ENCODE measurements at regions not wholly inside any gene's neighbourhood (a gene's known extent, or its start where the extent isn't known, plus 50 kb on each side); places are given as distances from the start of the nearest gene placed in this dataset.

DNA sequence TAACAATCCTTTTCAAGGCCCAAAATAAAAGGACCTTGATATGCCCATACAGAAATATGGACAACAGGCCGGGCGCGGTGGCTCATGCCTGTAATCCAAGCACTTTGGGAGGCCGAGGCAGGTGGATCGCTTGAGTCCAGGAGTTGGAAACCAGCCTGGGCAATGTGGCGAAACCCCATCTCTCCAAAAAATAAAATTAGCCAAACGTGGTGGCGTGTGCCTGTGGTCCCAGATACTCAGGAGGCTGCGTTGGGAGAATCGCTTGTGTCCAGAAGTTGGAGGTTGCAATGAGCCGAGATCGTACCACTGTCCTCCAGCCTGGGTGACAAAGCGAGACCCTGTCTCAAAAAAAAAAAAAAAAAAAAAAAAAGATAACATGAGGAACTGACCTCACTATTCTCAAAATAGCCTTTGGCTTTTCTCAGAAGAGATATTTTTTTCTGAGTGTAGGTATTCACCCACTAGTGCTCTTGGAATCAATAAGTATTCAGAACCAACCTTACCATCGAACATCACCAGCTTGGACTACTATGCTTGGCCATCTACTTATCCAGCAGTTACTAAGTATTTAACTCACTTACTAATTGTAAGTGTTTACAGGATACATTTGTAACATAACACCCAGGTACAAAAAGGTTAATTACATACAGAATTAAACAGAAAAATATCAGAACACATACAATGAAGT, 99.2 kb downstream of the OR2B2 start:
- dilution Hi-C loops (cut with HindIII; ENCODE audit: low sequenced_read_pairs, unreplicated experiment): no loop called here
- no peaks in the 10 kb centered on the region for H3K36me3 ChIP-seq (ENCODE audit: control insufficient read depth, insufficient read depth, low read length)
- intact Hi-C loops (cut with micrococcal nuclease): no loop called here
- no peak overlapping the region for H3K9ac ChIP-seq (ENCODE audit: low read depth, low read length)
- H3K18ac ChIP-seq (ENCODE audit: low read depth, low read length): no peak overlapping the region
- H2BK120ac ChIP-seq (ENCODE audit: low read depth, low read length): no peak overlapping the region
- POLR2A ChIA-PET (ENCODE audit: unreplicated experiment): no interaction called here
- H3K4me1 ChIP-seq (ENCODE audit: control insufficient read depth, insufficient read depth, low read length): peaks cover 2% of the 10 kb centered on the region; the same call in 1 of the 2 replicates
- H3K56ac ChIP-seq (ENCODE audit: extremely low read depth, insufficient read depth, low read length): no peak overlapping the region
- in situ Hi-C loops (cut with MboI; ENCODE audit: low sequenced_read_pairs): loop anchor here (10.0 to 25.0 kb wide), 2 partner anchors 1501 to 1778 kb away; a partner anchor contains a TSS
- BruUV-seq (replicated peaks): no TSS peak
- DNase-seq: no peak
- no peaks in the 10 kb centered on the region for H3K9me3 ChIP-seq (ENCODE audit: control insufficient read depth, insufficient read depth, low read length)
- no peak overlapping the region for H2BK5ac ChIP-seq (ENCODE audit: low read depth, low read length, poor library complexity, severe bottlenecking)
- H4K91ac ChIP-seq (ENCODE audit: insufficient read depth, low read depth, low read length): no peak overlapping the region
- no peaks in the 10 kb centered on the region for H3K79me1 ChIP-seq (ENCODE audit: low read depth in 1 of 2, low read length in 2 of 2)
- no peaks in the 10 kb centered on the region for H3K27me3 ChIP-seq (ENCODE audit: control insufficient read depth, insufficient read depth, low read length)
- TF ChIP-seq CHD1 (IDR thresholded peaks at IDR 0.05; ENCODE audit: low read depth, low read length): no peak
- no peak for TF ChIP-seq CEBPB (IDR thresholded peaks at IDR 0.05; ENCODE audit: low read depth, low read length)
- TF ChIP-seq USF2 (IDR thresholded peaks at IDR 0.05; ENCODE audit: low read depth, low read length): no peak
- TF ChIP-seq MAFK (IDR thresholded peaks at IDR 0.05; ENCODE audit: low read depth, low read length): no peak
- no peak for TF ChIP-seq RFX5 (IDR thresholded peaks at IDR 0.05; ENCODE audit: low read depth, low read length)
- TF ChIP-seq RCOR1 (IDR thresholded peaks at IDR 0.05; ENCODE audit: insufficient replicate concordance, low read length): no peak
- TF ChIP-seq POLR2A (IDR thresholded peaks at IDR 0.05; ENCODE audit: low read depth, low read length): no peak
- no peak overlapping the region for H3K4ac ChIP-seq (ENCODE audit: low read depth, low read length)
- H4K5ac ChIP-seq (ENCODE audit: low read depth, low read length): no peak overlapping the region
- CTCF ChIA-PET: no interaction called here
- H3K9me1 ChIP-seq (ENCODE audit: insufficient read depth, low read length): no peaks in the 10 kb centered on the region
- H2AK5ac ChIP-seq (ENCODE audit: low read depth, low read length): no peak overlapping the region
- no peak overlapping the region for H2BK15ac ChIP-seq (ENCODE audit: low read depth, low read length)
- H4K8ac ChIP-seq (ENCODE audit: low read depth in 2 of 2, low read length in 2 of 2): no peak overlapping the region
- H3K23ac ChIP-seq (ENCODE audit: low read depth, low read length): no peak overlapping the region
- no peaks in the 10 kb centered on the region for H4K20me1 ChIP-seq (ENCODE audit: insufficient read depth, low read length)
- H2AFZ ChIP-seq (replicated peaks; ENCODE audit: low read length, poor library complexity): no peak overlapping the region
- no peak overlapping the region for H3K14ac ChIP-seq (replicated peaks; ENCODE audit: low read depth, low read length)
- H2AK9ac ChIP-seq (replicated peaks; ENCODE audit: low read depth, low read length, poor library complexity): no peak overlapping the region
- no CpG with 5 or more reads among the region's 14 CpGs for WGBS, 2 experiments (ENCODE audit: extremely low coverage in 2 of 2, insufficient read length in 1 of 2)
- H3K27ac ChIP-seq (ENCODE audit: insufficient read depth, low read length): no peak overlapping the region
- no peak for ATAC-seq (ENCODE audit: low read depth)
- H2BK20ac ChIP-seq (ENCODE audit: low read depth, low read length): no peak overlapping the region
- H3K4me3 ChIP-seq (ENCODE audit: insufficient read depth, low read depth, low read length): no peak overlapping the region
- no peak overlapping the region for H3K4me2 ChIP-seq (ENCODE audit: low read depth, low read length)

Data from IMR-90 (cell line).